ENCODE measurements at regions not wholly inside any gene's neighbourhood (a gene's known extent, or its start where the extent isn't known, plus 50 kb on each side); places are given as distances from the start of the nearest gene placed in this dataset.
"Not testable (repeated sequence)": the region's sequence is repeated elsewhere in the genome, so short reads cannot be mapped to it uniquely, and the experiment has no call there.

DNA sequence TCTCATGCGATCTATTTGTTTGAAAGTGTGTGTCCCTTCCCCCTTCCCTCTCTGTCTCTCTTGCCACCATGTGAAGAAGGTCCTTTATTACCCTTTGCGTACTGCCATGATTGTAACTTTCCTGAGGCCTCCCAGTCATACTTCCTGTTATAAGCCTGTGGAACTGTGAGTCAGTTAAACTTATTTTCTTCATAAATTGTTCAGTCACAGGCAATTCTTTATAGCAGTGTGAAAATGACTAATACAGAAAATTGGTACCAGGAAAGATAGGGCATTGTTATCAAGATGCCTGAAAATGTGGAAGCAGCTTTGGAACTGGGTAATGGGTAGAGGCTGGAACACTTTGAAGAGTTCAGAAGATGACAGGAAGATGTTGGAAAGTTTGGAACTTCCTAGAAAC is 743.7 kb upstream of the NECTIN3 start:
- no peak for DNase-seq (ENCODE audit: low read depth)

- not testable (repeated sequence) for DNase-seq (ENCODE audit: low read depth)
Measured at GRCh38 chr3:110331562-110331961, 740.1 kb upstream of the NECTIN3 start.

DNA sequence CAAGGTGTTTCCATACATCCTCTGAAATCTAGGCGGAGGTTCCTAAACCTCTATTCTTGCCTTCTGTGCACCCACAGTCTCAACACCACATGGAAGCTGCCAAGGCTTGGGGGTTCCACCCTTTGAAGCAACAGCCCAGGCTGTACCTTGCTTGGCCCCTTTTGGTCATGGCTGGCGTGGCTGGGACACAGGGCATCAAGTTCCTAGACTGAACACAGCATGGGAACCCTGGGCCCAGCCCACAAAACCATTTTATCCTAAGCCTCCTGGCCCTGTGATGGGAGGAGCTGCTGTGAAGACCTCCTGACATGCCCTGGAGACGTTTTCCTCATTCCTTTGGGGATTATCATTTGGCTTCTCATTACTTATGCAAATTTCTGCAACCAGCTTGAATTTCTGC is 739.0 kb upstream of the NECTIN3 start:
- DNase-seq (ENCODE audit: low read depth): no peak

DNA sequence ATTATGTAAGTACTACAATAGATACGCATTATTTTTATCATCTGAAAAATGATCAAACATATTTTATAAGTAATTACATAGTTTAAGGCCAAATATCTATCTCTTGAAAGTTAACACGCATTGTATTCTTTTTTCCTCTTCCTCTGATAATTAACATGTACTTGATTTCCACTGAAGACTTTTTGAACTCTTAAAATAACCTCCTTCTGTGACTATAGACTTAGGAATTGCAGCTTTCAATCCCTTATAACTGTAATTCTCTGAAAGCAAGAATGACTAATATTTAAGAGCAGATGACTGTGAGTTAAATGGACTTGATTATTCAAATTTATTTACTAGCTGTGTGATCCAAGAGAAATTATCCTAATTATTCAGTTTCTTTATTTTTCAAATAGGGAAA is 730.6 kb upstream of the NECTIN3 start:
- no peak for DNase-seq (ENCODE audit: low read depth)

GRCh38 chr3:110343376-110343775 is 728.2 kb upstream of the NECTIN3 start:
- DNase-seq (ENCODE audit: low read depth): no peak

GRCh38 chr3:110343945-110344344 is 727.7 kb upstream of the NECTIN3 start:
- DNase-seq (ENCODE audit: low read depth): no peak

DNA sequence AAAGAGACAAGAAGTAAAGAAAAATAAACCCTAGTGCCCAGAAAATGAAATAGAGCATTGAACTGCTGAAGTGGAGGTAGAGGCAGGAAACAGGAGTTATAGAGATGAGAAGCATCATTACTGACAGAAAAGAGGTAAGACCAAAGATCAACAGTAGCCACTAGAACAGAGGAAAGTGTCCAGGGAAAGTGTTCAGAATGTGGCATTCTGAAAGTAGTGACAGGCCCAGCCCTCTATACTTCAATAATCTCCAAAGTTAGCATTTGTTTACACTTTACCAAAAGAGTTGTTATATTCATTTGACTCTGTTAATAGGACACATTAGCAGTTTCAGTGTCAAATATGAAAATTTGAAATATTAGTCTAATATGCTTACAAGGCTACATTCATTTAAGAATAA is 727.1 kb upstream of the NECTIN3 start:
- no peak for DNase-seq (ENCODE audit: low read depth)

DNA sequence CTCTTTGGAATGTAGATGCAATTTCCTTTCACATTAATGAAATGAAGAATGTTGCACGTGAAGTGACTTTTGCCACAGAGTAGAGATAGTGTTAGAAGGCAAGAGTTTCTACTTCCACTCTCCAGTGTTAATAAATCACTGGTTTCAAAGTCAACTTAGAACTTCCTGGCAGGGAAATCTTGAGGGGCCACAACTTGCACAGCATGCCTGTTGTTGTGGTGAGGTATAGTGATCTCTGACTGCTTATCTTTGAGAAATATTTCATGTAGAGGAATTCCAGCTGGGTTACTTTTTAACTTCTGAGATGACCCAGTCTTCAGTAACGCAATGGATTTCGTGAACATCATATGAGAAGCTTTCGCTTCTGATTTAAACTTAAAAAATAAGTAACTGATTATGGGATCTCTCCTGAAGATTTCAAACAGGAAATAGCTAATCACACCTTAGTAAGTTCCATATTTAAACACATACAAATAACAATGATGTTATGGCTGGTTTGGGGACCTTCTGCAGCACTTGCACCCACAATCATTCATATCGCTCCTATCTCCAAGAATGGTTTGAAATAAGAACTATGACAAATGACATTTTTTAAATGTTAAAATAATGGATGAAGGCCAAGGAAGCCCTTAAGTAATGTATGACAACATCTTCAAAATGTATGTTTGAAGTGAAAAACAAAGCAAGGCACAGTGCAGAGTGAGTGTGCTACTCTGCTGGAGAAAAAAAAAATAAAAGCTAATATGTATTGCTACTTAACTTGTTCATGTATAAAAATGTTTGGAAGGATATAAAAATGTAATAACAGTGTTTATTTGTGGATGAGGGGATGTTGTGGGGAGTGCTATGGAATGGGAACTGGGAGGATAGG is 726.5 kb upstream of the NECTIN3 start:
- DNase-seq (ENCODE audit: low read depth): no peak

- no peak for DNase-seq (ENCODE audit: low read depth)
Measured at GRCh38 chr3:110349295-110349694, 722.3 kb upstream of the NECTIN3 start.

DNA sequence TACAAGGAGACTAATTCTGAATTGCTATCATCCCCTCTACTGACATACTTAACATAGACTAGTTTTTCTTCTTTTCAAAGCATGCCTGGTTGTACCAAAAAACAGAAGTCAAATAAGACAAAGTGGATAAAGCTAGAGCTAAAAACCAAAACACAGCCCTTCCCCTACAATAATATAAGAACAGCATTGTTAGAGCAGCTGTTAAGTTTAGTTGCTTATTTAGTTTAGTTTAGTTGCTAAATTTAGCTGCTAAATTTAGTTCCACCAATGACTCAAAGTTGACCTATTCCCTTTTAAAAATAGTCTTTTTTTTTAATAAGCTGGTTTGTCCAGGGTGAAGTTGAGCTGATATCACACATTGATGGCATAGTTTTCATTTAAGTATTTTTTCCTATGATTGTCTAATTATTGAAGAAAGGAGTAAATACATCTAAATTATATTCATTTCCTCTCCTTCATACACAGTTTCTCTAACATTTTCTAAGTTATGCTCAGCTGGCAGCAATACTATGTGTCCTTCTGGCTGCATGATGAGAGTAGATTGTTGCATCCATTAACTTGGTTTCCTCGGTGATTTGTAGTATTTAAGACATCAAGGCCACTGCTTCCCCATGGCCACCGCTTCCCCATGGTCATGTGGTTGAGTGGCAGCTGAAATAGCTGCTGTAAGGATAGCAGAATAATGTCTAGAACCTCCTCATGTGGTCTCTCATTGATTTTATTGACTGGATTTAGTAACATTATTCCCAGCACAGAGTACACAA is 718.6 kb upstream of the NECTIN3 start:
- DNase-seq (ENCODE audit: low read depth): no peak

- DNase-seq (ENCODE audit: low read depth): no peak
Measured at GRCh38 chr3:110362751-110363150, 708.9 kb upstream of the NECTIN3 start.

- DNase-seq (ENCODE audit: low read depth): not testable (repeated sequence)
Measured at GRCh38 chr3:110367289-110367688, 704.3 kb upstream of the NECTIN3 start.

DNA sequence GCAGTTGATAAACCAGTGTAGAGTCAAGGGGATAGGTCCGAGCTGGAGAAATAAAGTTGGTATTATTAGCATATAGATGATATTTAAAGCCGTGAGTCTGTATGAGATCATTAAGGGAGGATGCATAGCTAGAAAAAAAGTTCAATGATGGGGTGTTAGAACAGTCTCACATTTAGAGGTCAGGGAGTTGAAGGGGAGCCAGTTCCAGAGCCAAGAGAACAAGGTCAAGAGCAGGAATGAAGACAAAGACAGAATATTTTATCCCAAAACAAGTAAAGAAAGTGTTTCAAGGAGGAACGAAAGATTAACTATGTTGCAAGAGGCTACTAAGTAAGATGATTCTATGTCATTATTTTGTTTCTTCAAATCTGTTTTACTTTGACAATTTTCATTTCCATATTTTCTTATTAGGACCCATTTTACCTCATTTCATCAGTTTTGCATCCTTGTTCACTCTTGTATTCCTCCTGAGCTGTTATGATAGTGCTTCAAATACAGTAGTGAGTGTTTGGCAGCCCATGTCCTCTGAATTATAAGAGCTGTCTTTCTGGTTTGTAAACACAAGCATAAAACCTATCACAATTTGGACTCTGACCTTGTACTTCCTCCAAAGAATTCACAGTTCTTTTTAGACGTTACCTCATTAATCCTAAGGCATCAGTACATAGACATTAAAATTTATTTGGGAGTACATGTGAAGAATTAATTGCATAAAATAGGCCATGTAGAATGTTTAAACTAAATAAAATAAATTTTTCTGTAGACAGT is 695.7 kb upstream of the NECTIN3 start:
- DNase-seq (ENCODE audit: low read depth): no peak

DNA sequence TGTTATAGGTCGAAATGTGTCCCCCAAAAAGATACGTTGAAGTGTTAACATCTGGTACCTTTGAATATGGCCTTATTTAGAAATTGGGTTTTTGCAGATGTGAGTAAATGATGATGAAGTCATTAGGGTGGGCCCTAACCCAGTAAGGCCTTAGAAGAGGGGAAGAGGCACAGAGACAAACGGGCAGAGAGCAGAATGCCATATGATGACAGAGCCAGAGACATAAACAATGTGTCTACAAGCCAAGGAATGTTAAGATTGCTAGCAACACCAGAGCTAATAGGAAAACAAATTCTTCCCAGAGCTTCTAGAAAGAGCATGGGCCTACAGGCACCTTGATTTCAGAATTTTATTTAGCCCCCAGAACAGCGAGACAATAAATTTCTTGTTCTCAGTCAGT is 693.1 kb upstream of the NECTIN3 start:
- DNase-seq (ENCODE audit: low read depth): no peak

- DNase-seq (ENCODE audit: low read depth): no peak
Measured at GRCh38 chr3:110381992-110382391, 689.6 kb upstream of the NECTIN3 start.

- no peak for DNase-seq (ENCODE audit: low read depth)
Measured at GRCh38 chr3:110383356-110383755, 688.3 kb upstream of the NECTIN3 start.

- no peak for DNase-seq (ENCODE audit: low read depth)
Measured at GRCh38 chr3:110384601-110385000, 687.0 kb upstream of the NECTIN3 start.

DNA sequence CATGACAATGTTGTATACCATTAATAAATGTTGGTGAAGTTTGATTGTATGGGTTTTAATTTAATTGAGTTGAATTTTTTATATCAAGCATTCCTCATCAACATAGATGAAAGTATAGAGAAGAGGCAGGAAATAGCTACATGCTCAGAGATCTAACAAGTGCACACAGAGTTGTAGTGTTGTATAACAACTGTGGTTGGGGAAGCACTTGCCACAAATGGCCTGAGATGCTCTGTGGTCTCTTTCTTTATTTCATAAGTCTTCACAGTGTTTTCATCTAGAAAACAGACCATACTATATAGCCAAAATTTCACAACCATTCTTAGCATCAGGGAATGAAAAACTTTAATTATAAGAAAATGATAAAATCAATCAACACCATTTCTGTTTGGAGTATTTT is 682.6 kb upstream of the NECTIN3 start:
- DNase-seq (ENCODE audit: low read depth): no peak

DNA sequence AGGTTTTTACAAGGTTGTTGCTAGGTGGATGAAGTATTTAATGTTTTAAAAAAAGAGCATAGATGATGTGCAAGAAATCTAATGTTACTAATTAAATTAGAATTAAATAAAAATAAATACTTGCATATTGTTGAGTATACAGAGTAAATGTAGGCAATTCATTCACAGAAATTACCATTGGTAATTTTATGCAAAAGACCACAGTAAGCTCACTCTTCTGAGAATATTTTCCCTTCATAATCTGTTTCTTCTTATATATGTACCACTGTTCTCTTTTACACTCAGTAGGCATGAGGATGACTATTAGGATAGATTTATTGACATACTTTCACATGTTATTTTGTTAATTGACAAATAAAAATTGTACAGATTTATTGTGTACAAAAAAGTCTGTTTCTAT is 681.2 kb upstream of the NECTIN3 start:
- DNase-seq (ENCODE audit: low read depth): no peak

GRCh38 chr3:110391042-110391441 is 680.6 kb upstream of the NECTIN3 start:
- no peak for DNase-seq (ENCODE audit: low read depth)

DNA sequence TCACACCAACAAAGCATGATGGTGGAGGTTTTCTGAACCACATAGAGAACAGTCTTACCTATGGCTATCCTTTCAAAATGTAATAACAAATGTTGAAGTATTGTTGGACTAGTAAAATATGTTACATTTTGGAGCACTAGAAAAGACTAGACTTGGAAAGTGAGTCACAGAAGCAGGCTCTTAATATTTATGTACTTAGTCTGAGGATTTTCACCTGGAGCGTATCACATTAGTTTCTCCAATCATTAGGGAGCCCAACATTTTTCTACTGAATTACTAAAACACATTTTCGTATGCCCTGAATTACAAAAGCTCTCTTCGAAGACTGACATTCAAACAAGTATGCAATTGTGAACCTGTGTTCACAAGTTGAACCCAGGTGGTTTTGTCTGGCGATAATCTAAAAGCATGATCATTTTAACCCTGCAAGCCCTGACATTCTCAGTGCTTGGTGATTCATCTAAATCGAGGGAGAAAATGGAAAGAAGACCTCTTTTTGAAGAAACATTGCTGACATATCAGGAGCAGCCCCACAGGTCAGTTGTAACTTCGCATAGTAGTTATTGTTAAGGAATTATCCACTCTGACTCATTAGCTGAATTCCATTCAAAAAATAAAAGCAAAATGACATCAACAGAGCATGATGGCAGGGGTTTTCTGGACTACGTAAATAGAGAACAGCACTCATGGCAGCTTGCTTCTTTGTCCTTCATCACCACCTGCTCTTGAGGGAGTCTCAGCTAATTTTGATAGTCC is 679.8 kb upstream of the NECTIN3 start:
- DNase-seq (ENCODE audit: low read depth): no peak

DNA sequence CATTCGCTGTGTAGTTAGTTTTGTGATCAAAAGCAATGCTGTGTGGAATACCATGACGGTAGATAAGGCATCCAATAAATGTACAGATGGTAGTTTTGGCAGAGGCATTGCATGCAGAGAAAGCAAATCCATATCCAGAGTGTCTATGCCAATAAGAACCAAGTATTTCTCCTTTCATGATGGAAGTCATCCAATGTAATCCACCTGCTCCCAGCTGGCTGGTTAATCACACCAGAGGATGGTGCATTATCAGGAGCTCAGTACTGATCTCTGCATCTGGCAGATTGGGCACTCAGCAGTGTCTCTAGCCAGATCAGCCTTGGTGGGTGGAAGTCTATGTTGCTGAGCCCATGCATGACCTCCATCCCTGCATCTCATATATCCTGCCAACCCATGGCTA is 677.7 kb upstream of the NECTIN3 start:
- DNase-seq (ENCODE audit: low read depth): no peak
